SH-SY5Y (cell line): ENCODE measurements at regions not wholly inside any gene's neighbourhood (a gene's known extent, or its start where the extent isn't known, plus 50 kb on each side); places are given as distances from the start of the nearest gene placed in this dataset.

ENCODE experiments used
- GATA2 ChIP-seq: IDR thresholded peaks from 2 replicates; pipeline ENCODE4 v1.6.1; 2011; ENCODE audit warnings: mild to moderate bottlenecking, low read depth, low read length
- GATA3 ChIP-seq: IDR thresholded peaks from 2 replicates; pipeline ENCODE4 v1.6.1; 2011; ENCODE audit warnings: low read depth, mild to moderate bottlenecking, low read length, moderate library complexity

DNA sequence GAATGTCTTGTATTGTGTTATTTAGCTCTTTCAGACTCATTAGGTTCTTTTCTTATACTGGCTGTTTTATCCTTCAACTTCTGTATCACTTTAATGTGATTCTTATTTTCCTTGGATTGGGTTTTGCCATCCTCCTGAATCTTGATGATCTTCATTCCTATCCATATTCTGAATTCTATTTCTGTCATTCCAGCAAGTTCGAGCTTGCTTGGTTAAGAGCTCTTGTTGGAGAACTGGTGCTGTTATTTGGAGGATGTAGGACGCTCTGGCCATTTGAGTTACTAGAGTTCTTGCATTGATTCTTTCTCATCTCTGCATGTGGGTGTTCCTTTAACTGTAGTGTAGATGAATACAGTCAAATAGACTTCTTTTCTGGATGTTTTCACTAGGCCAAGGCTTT lies 142.3 kb upstream of the SLC38A2 start:
- TF ChIP-seq GATA2, result no peak
- TF ChIP-seq GATA3, result no peak

DNA sequence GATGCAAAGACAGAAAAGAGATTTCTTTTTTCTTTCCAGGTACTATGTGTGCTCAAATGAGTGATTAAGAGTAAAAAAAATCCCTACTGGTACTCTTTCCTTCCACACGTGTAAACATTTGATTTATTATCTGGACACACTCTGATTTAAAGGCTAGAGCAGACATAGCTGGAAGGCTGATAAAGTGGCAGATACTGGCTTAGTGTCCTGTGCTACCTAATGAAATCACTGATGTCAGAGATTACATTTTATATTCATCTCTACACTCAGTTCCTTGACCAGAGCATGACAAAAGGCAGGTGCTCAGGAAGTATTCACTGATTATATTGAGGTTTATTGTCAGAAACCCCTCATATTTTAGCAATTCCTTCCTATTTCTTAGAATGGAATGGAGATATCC lies 136.6 kb upstream of the SLC38A2 start:
- peak; percentile 86 for TF ChIP-seq GATA3
- TF ChIP-seq GATA2, result peak; percentile 92

DNA sequence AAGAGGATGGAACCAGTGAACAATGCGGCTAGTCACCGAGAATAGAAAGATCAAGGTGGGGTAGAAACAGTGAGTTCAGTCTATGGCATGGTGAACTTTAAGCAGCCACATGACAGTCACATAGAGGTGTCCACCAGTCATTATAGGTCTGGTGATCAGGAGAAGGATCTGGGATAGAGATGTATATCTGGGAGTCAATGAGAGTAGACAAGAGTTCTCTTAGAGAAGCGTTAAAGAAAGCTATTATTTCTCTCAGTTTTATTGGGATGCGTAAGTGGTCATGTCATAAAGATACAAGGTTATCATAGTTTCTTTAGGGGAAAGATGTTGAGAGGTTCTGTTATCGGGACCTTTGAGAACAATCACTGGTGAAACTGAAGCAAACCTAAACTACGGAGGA lies 136.1 kb upstream of the SLC38A2 start:
- no peak for TF ChIP-seq GATA2
- TF ChIP-seq GATA3, result no peak

DNA sequence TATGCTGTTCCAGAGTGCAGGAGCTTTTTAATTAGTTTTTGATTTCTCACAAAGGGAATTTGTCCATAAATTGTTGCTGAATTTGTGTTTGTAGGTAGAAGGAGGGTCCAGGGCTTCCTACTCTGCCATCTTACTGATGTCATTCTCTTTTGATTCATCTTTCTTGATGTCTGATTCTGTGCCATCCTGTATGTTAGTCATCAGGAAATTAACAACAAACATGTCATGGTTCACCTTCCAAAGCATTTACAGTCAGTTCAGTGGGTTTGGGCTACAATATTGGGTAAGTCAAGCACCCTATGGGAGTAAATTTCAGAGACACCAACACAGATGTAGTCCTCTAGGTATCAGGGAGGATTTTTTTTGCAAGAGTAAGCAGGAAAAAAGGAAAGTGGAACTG lies 135.2 kb upstream of the SLC38A2 start:
- TF ChIP-seq GATA2 (no peak), GATA3 (no peak)

DNA sequence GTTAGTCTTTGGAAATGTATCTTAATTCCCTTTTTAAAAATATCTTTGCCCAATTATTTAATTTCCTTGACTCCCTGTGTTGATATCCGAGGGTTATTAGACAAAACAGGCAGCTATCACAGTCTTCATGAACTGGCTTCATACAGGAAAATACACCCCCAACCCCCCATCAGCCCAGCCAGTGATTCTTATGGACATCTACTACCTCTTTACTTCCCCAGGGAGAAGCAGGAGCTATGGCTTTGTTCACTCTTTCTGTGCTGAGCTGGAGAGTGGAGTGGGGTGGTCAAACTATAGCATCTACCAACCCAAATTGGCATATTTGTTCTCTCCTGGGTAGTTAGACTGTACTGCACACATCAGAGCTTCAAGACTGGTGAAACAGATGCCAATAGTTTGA lies 134.4 kb upstream of the SLC38A2 start:
- no peak for TF ChIP-seq GATA3
- no peak for TF ChIP-seq GATA2

DNA sequence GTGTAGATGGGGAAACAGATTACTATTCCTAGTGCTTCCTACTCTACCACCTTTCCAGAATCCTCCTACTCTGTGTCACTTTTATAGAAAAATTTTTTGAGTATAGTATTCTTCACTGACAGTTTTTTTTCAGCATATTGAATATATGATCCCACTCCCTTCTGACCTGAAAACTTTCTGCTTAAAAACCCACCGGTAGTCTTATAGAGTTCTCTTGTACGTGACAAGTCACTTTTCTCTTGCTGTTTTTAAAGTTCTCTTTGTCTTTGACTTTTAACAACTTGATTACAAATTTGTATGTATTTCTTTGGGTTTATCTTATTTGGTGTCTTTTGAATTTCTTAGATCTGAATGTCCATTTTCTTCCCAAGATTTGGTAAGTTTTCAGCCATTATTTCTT lies 133.6 kb upstream of the SLC38A2 start:
- no peak for TF ChIP-seq GATA3

DNA sequence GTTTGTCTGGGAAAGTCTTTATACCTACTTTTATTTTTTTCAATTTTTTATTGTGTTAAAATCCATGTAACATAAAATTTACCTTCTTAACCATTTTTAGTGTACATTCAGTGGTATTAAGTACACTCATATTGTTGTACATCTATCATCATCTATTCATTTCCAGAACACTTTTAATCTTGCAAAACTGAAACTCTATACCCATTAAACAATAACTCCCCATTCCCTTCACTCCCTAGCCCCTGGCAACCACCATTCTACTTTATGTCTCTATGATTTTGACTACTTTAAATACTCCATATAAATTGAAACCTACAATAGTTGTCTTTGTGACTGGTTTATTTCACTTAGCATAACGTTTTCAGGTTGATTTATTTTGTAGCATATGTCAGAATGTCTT lies 131.9 kb upstream of the SLC38A2 start:
- no peak for TF ChIP-seq GATA3
- no peak for TF ChIP-seq GATA2

DNA sequence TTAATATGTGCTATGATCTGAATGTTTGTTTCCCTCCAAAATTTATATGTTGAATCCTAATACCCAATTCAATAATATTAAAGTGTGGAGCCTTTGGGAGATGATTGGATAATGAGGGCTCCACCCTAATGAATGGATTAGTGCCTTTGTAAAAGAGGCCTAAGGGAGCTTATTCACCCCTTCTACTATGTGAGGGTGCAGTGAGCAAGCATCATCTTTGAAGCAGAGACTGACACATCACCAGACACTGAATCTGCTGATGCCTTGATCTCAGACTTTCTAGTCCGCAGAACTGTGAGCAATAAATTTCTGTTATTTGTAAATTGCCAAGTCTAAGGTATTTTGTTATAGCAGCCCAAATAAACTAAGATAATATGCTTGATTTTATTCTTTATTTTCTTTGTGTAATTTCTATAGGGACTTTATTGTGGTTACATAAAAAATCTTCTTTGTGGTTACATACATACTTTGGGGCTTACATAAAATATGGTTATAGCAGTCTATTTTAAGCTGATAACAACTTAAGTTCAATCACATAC lies 131.1 kb upstream of the SLC38A2 start:
- no peak for TF ChIP-seq GATA3

DNA sequence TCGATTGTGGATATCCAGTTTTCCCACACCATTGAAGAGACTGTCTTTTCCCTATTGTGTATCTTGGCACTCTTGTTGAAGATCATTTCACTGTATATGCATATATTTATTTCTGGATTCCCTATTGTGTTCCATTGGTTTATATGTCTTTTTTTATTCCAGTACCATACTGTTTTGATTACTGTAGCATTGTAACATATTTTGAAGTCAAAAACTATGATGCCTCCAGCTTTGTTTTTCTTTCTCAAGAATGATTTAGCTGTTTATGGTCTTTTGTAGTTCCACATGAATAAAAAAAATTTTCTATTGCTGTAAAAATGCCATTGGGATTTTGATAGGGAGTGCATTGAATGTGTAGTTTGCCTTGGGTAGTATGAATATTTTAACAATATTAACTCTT lies 128.1 kb upstream of the SLC38A2 start:
- TF ChIP-seq GATA2, result no peak
- TF ChIP-seq GATA3, result no peak

DNA sequence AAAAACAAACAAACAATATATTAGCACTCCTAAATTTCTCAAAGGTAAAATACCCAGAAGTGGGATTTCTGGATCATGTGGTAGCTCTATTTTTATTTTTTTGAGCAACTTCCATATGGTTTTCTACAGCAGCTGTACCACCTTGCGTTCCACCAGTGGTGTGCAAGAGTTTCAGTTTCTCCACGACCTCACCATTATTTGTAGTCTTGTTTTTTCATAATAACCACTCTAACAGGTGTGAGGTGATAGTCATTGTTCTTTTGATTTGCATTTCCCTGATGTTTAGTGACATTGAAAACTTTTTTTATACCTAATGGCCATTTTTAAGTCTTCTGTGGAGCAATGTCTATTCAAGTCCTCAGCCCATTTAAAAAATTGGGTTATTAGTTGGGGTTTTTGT lies 127.3 kb upstream of the SLC38A2 start:
- TF ChIP-seq GATA2, result no peak
- no peak for TF ChIP-seq GATA3

DNA sequence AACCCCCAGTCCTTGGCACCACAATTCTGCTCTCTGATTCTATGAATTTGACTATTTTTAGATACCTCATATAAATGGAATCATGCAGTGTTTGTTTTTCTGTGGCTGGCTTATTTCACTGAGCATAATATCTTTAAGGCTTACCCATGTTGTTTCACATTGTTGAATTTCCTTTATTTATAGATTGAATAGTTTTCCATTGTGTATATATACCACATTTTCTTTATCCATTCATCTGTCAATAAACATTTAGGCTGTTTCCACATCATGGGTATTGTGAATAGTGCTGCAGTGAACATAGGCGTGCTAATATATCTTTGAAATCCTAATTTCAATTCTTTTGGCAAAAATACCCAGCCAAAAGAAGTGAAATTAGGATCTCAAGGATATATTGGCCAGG lies 126.7 kb upstream of the SLC38A2 start:
- no peak for TF ChIP-seq GATA2
- TF ChIP-seq GATA3, result no peak

DNA sequence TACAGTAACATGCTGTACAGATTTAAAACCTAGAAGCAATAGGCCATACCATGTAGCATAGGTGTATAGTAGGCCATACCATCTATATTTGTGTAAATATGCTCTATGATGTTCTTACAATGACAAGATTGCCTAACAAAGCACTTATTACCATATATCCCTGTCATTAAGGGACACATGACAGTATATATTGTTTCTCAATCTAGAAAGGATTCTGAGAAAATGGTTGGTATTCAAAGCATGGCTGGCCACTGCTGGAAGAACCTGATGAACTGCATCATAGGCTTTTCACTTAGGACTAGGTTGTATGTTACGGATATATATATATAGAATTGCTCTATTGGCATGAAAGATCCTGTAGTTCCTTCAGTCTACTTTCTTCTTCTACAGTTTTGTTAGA lies 125.2 kb upstream of the SLC38A2 start:
- TF ChIP-seq GATA3 (no peak), GATA2 (no peak)

DNA sequence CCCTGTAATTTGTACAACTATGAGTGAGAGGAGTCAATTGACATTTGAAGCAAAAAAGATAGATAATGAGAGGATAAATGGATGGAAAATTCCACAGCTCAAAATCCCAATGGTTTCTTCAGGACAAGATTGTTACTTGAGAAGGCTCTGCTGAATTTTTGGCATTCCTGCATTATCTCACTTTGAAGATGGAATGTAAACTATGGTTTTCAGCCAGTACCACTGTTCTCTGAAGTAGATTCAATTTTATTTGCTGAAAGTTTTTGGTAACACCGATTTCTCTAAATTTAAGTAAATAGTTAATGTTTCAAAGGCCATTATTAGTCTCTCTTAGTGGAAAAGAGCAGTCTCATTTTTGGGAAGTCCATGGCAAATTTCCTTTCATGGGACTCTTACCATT lies 121.9 kb upstream of the SLC38A2 start:
- TF ChIP-seq GATA2 (no peak), GATA3 (no peak)

DNA sequence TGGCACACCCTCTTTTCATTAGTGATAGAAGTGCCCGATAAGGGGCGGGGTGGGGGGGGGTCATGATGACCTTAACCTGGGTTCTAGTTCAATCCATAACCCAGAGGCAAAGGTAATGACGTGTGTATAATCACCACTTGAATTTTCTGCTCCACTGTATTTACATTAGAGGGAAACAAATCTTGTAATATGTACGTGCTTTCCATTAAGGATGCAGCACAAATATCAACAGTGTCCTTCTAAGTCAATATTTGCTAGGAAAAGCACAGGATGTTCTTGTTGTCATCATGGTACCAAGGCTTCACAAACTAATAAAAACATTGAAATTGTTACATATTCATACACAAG lies 121.2 kb upstream of the SLC38A2 start:
- TF ChIP-seq GATA3 (no peak), GATA2 (no peak)

DNA sequence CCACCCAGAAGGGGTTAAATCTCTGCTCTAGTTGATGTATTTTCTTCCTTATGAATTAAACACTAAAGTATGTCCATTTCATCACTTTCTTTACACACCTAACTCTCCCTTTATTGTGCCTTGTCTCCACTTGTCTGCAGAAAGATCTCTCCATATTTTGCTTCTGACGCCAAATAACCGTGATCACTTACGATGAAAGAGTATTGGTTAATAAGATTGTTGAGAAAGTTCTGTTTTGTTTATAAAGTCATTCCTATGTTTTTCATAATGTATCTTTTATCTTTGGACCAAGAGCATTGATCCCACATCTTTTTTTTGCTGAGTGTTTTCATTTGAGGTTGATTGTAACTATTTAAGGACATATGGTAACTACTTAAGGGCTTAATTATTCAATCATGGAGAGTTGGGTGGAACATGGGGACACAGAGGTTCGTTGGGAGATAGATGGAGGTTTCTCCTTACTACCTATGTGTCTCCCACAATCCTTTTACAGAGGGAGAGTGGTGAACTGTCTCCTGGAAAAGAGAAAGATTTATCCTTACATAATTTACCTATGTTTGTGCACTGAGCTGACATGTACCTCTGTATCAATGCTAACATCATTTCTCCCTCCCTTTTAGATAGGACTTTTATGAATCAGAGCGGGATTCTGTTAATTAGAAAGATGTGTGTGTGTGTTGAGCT lies 120.7 kb upstream of the SLC38A2 start:
- no peak for TF ChIP-seq GATA2

DNA sequence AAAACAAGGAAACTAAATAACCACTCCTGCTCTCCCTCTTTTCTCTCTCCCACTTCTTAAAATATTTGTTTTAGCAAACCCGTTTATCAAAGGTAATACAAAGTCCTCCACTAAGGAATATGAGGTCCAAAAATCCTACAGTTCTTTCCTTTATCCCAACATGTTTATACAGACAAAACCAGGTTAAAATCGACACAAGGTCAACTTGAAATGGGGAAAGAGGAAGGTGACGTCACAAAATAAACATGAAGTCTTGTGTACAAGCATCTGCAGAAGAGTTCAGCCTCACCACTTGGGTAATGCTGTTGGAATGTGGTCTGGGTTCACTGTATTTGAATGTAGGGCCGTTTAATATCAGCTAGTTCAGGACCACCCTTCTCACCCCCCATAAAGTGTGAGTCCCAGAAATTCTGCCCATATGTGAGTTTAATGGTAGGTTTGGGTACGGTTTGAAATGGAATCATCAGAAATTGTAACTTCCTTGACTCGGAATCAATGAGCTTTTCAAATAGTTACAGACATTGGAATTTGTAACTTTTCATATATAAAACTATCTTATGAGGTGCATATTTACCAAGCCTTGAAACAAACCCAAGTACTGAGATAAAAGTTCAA lies 120.0 kb upstream of the SLC38A2 start:
- no peak for TF ChIP-seq GATA3
- TF ChIP-seq GATA2, result no peak

DNA sequence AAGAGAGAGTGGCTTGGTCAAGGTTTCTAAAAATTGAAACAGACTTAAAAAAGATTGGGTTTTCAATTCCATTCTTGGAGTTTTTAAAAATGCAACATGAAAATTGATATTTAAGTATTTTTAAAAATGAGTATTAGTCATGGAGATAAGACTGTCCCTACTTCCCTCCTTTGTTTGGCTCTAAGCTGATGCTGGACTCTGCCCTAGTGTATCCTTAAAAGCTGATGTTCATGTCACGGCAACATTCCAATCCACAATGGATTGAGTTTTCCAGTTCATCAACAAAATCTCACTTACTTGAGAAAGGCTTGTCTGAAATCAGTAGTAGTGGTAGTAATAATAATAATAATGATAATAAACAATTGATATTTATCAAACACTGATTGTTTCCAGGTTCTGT lies 119.0 kb upstream of the SLC38A2 start:
- TF ChIP-seq GATA2, result no peak
- no peak for TF ChIP-seq GATA3
